Bronchial epithelial cell (primary cell): ENCODE measurements at regions not wholly inside any gene's neighbourhood (a gene's known extent, or its start where the extent isn't known, plus 50 kb on each side); places are given as distances from the start of the nearest gene placed in this dataset.

Experiments used
- DNase-seq: peaks from one replicate; pipeline ENCODE4 v3.0.0-alpha.2; 2010; ENCODE audit warnings: low read depth
- FAIRE-seq: peaks from 2 replicates; lab custom pipeline; 2011; peaks lifted over from hg19 to GRCh38; lab: Jason Lieb, UNC
- H3K27me3 ChIP-seq: 2 replicates; pipeline ENCODE4 v1.5.1; 2011; ENCODE audit warnings: low read length; ENCODE audit not compliant: control insufficient read depth, insufficient read depth
- H3K36me3 ChIP-seq: 2 replicates; pipeline ENCODE4 v1.5.1; 2011; ENCODE audit warnings: low read length; ENCODE audit not compliant: control insufficient read depth, insufficient read depth
- H3K4me3 ChIP-seq: 2 replicates; pipeline ENCODE4 v1.5.1; 2011; ENCODE audit warnings: mild to moderate bottlenecking, low read depth, low read length, control low read depth
- CTCF ChIP-seq: IDR thresholded peaks from 2 replicates; pipeline ENCODE4 v1.5.1; 2011; ENCODE audit warnings: mild to moderate bottlenecking, moderate library complexity, low read length, control low read depth, inconsistent platforms; ENCODE audit not compliant: insufficient read depth, severe bottlenecking

- no peaks in the 10 kb centered on the region for H3K27me3 ChIP-seq
Observed at GRCh38 chrX:42119076-42119475, 195.7 kb upstream of the CASK start.

GRCh38 chrX:42117318-42117717, 194.0 kb upstream of the CASK start:
- no peak for TF ChIP-seq CTCF
- FAIRE-seq (no peak), DNase-seq (no peak)
- Histone ChIP-seq H3K27me3 (no peaks in the 10 kb centered on the region), H3K4me3 (no peak overlapping the region), H3K36me3 (no peaks in the 10 kb centered on the region)

More at GRCh38 chrX:42119076-42119475, 195.7 kb upstream of the CASK start:
- Histone ChIP-seq H3K36me3 (no peaks in the 10 kb centered on the region), H3K4me3 (no peak overlapping the region)
- DNase-seq (peak; percentile 95), FAIRE-seq (no peak)
- TF ChIP-seq CTCF: no peak

- Histone ChIP-seq H3K36me3 (no peaks in the 10 kb centered on the region), H3K4me3 (no peak overlapping the region), H3K27me3 (no peaks in the 10 kb centered on the region)
- FAIRE-seq: no peak
- TF ChIP-seq CTCF: no peak
- DNase-seq: no peak
Observed at GRCh38 chrX:42109428-42109827, 186.1 kb upstream of the CASK start.

DNA sequence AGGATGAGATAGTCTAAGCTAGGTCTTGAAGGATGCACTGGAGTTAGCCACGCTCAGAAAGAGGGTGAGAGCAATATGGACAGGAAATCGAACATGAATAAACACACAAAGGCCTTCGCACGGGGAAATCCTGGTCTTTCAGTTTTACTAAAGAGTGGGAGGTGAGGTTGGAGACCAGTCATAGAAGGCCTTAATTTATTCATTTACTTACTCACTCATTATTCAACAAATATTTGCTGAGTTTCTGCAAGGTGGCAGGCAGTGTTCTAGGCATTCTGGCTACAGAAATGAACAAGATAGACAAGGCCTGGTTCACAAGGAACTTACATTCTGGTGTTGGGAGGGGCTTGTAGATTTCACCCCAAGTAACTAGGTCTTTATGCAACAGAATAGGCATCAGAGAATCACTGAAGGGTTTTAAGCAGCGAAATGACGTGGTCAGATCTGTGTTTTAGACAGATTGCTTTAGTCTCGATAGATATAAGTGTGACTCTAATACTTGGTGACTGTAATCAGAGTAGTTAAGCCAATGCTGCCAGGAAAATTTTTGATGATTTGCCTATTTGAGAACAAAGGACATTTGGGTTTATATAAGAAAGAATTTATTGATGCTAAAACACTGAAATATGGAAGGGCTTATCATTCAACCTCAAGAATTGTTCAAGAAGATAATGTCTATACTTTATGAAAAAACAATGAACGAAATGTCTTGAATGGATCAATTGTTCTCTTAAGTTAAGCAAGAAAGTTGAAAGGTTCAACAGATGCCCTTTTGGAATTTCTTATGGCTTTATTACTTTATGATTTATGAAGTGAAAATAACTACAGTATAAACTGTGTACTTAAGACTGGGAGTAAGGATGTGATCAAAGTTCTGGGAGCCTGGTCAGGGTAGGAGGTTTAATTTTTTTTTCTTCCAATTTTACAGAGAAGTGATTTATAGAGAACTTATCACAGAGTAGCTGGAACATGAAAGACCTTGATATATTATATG, 184.4 kb upstream of the CASK start:
- DNase-seq: no peak
- no peak for TF ChIP-seq CTCF
- Histone ChIP-seq H3K4me3 (no peak overlapping the region), H3K36me3 (no peaks in the 10 kb centered on the region), H3K27me3 (no peaks in the 10 kb centered on the region)
- FAIRE-seq: no peak

- Histone ChIP-seq H3K4me3 (no peak overlapping the region), H3K36me3 (no peaks in the 10 kb centered on the region), H3K27me3 (no peaks in the 10 kb centered on the region)
- TF ChIP-seq CTCF: no peak
- FAIRE-seq: no peak
- no peak for DNase-seq
Observed at GRCh38 chrX:42106556-42106955, 183.2 kb upstream of the CASK start.
